HG02588 (cell line): ENCODE measurements at regions not wholly inside any gene's neighbourhood (a gene's known extent, or its start where the extent isn't known, plus 50 kb on each side); places are given as distances from the start of the nearest gene placed in this dataset.
"Not testable (repeated sequence)": the region's sequence is repeated elsewhere in the genome, so short reads cannot be mapped to it uniquely, and the experiment has no call there.

ENCODE experiments used
- ATAC-seq: cut with Tn5 transposase; IDR thresholded peaks from one replicate; pipeline ENCODE4 v1.9.1; 2021; ENCODE audit warnings: mild to moderate bottlenecking, moderate library complexity; ENCODE audit not compliant: unreplicated experiment

DNA sequence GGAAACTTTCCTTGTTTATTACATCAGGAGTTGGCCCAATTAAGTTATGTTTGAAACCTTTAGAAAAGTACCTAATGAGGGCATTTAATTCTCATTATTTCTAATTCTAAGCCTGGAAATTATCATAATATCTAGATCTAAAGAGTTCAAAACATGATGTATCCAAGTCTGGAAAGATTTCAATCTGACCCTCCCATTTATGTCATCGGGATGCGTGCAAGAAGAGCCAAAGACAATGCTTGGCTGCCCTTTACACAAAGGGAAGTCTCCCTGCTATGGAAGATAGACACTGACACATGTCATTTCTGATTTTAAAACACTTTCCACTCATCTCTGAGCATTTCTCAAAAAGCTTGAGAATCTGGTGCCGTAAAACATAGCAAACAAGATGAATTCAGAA is 222.4 kb downstream of the ANTXR2 start:
- no peak for ATAC-seq

DNA sequence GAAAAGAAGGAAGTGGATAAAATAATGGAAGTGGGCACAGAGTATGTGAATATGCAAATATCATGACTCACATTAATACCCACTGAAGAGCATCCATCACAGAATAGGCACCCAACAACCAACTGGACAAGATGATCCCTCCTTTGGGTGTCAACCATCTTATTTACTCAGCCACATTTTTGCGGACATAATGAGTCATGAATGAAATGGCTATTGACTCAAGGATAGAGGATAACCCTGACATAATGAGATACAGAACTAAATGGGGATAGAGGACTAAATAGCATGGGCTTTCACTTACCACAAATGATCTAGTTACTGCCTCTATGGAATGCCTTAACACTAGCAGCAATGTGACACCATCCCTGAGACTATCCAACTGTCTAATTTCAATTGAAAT is 224.7 kb downstream of the ANTXR2 start:
- no peak for ATAC-seq

DNA sequence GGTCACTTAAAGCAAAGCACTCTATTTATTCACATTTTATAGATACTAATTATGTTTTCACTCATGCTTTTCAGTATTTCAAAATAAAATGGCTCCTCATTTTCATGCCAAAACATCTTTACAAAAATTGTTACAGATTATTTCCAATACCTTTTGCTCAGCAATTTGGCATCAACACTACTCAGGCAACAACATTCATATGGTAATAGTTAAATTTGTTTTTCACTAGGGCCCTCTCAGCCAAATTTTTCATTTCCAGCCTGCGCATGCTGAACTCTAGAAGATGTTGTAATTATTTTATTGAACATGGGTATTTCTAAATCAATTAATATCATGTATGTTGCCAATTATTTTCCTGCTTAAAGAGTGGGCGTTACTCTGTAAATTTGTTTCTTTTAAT is 225.6 kb downstream of the ANTXR2 start:
- ATAC-seq: no peak

DNA sequence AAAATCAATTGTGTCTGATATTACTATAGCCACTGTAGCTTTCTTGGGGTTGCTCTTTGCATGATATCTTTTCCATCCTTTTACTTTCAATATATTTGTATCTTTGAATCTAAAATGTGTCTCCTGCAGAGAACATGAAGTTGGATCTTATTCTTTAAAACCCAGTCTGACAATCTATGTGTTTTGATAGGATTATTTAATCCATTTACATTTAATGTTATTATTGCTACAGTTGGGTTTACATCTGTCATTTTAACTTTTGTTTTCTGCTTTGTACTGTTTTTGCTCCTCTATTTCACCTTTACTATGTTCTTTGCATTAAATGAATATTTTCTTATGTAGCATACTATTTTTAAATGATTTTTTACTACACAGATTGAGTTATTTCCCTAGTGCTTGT is 230.9 kb downstream of the ANTXR2 start:
- no peak for ATAC-seq

DNA sequence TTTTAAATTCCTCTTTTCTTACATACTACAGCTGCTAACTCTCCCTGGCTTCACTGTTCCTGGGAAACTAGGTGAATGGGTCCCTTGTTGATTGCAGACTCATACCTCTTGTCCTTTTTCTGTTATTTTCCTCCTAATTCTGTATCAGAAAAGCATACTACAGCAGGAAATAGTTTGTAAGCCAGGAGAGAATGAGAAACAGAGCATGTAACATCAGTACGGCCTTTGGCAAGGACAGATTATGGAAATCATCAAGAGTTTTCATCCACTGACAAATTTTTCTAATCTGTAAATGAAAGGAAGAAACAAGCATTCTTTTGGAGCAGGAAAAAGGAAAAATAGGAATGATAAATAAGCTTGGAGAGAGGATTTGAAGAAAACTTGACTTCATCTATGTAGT is 239.2 kb downstream of the ANTXR2 start:
- no peak for ATAC-seq

DNA sequence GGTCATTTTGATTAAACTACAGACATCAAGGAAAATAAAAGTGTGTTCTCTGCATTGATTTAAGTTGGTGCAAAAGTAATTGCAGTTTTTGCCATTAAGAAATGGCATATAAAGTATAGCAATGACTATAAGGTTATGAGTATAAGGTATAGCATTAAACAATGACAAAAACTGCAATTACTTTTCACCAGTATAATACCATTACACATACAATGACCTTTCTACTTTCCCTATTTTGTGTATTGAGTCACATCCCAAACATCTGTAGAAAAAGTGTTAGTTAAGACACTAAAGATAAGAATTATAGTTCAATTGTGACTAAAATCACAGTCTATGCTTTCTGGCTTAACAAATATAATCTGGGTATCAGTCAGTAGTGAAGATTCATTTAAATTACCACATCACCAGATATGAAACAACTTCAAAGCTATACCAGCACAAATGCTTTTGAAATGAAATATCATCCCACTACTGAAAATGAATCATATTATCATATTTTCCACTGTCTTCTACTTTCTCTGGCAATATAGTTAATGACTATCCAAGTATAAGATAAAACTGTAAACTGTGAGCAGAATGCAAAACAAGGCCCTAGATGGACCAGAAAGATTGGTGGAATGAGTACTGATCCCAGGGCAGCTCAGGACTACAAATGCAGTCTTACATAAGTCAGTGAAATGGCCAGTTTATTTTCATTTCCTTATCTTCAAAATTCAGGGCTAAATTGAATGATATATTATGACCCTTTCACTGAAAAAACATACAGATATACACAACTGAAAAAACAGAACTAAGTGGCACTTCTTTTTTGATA is 241.1 kb downstream of the ANTXR2 start:
- ATAC-seq: no peak

DNA sequence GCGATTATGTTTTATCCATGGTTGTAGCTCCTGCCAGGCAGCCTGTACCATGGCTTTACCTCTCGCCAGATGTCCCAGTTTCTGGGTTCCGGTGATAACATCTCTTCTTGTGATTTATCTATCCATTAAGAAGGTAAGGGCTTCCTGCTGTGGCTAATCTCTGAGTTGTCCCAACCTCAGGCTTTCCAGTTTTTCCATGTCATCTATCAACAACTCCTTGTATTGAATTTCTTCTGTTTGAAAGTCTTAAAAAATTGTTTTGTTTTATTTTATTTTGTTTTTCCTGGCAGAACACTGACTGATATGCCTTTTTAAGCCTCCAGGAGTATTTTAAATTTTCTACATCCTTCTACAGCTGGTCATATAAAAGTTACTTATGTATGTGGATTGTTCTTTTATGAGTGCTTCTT is 241.9 kb downstream of the ANTXR2 start:
- no peak for ATAC-seq

DNA sequence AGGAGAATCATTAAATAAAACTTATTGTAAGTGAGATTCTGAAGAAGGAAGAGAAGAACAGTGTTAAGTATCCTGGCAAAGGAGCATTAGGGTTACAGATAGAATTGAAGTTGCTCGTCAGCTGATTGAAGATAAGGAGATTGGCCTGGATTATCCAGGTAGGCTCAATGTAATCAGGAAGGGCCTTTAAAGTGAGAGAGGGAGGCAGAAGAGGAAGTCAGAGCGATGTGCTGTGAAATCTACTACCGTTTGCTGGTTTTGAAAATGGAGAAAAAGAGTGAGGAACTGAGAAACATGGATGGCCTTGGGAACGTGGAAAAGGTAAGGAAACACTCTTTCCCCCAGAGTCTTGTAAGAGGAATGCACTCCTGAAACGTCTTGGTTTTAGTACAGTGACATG is 245.7 kb downstream of the ANTXR2 start:
- no peak for ATAC-seq

DNA sequence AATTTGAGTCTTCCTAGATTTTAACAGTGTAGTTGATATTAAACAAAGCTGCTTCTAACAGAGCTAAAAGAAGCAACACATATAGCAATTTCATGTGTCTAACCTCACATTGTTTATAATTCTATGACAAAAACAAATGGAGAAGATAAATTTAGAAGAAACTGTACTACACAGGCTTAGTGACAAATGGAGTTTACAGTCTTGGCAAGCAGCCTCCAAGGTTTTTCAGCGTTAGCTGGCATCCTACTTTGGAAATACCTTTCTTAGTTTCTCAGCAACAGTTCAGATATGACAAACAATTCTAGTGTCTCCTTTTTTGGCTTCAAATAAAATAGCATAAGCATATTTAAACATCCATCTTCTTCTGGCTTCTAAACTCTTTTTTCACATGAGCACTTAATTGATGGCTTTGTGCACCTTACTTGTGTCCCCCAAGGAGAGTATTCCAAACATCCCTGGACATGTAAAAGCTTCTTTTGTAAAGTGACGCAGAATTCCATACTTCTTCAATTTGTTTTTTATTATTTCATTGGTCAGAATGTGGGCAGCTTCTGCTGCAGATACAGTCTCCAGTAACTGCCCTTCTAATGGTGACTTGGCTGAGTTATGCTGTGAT is 249.8 kb downstream of the ANTXR2 start:
- no peak for ATAC-seq

DNA sequence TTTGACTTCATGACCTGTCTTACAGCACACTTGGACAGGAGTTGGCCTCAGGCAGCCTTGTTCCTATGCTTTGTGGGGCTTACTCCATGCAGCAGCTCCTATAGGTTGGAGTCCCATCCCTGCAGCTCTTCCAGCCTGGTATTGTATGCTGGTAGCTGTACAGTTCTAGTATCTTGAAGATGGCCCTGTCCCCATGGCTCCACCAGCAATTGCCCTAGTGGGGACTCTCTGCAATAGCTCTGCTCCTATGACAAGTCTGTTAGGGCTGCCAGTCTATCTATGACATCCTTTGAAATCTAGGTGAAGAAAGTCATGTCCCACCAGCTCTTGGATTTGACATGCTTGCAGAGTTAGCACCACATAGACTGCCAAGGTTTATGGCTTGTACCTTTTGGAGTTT is 252.6 kb downstream of the ANTXR2 start:
- ATAC-seq: no peak

DNA sequence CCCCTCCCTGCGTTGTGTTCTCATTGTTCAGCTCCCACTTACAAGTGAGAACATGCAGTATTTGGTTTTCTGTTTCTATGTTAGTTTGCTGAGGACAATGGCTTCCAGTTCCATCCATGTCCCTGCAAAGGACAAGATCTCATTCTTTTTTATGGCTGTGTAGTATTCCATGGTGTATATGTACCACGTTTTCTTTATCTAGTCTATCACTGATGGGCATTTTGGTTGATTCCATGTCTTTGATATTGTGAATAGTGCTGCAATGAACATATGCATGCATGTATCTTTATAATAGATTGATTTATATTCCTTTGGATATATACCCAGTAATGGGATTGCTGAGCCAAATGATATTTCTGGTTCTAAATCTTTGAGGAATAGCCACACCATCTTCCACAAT is 265.1 kb downstream of the ANTXR2 start:
- ATAC-seq: not testable (repeated sequence)

DNA sequence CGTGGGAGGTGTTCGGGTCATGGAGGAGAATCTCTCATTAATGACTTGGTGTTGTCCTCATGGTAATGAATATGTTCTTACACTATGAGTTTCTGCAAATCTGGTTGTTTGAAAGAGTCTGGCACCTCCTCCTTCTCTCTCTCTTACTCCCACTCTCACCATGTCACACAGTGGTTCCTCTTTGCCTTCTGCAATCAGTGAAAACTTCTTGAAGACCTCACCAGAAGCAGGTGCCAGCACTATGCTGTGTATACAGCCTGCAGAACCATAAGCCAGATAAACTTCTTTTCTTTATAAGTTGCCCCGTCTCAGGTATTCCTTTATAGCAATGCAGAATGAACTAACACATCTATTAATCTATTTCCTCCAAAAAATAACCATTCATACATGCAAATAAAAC is 275.0 kb downstream of the ANTXR2 start:
- no peak for ATAC-seq

DNA sequence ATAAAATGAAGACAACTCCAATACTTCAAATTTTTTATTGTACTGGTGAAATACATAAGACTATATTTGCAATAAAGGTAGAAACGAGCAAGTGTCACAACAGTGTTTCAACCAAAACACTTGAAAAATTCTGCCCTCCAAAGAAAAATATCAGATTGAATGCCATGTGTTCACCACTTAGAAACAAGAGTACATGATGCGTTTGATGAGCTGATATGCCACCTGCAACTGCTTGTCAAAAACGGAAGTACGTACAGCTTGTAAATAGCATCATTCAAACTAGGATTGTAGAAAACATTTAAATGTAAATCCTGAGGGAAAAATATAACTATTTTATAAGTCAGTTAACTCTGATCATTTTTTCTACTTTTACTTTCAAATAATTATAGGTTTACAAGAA is 276.1 kb downstream of the ANTXR2 start:
- no peak for ATAC-seq

DNA sequence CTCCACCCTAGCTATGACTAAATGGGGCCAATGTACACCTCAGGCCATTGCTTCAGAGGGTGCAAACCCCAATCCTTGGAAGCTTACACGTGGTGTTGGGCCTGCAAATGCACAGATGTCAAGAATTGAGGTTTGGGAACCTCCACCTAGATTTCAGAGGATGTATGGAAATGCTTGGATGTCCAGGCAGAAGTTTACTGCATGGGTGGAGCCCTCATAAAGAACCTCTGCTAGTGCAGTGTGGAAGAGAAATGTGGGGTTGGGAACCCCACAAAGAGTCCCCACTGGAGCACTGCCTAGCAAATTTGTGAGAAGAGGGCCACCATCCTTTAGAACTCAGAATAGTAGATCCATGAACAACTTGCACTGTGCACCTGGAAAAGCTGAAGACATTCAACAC is 284.1 kb downstream of the ANTXR2 start:
- no peak for ATAC-seq

DNA sequence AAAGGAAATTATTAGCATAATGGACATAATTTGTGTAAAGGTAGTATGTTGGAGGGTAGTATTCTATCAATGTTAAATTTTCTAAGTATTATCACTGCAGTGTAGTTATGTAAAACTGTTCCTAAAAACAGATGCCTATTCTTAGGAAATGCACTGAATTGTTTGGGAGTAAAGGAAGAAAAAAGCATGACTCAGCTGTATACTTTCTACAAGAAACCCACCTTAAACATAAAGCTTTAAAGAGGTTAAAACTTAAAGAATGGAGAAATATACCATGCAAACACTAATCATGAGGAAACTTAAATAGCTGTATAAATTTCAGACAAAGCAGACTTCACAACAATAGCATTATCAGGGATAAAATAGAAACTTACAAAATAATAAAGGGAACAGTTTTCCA is 292.9 kb downstream of the ANTXR2 start:
- ATAC-seq: no peak

DNA sequence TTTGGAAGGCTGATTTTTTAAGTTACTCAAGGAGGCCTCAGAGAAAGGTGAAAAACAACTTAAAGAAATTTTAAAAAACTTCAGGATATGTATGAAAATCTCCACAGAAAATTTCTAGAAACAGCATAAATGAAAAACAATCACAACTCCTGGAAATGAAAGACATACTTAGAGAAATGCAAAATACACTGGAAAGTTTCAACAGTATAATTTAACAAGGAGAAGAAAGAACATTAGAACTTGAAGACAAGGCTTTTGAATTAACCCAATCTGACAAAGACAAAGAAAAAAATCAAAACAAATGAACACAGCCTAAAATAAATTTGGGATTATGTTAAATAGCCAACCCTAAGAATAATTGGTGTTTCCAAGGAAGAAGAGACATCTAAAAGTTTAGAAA is 300.5 kb downstream of the ANTXR2 start:
- no peak for ATAC-seq

DNA sequence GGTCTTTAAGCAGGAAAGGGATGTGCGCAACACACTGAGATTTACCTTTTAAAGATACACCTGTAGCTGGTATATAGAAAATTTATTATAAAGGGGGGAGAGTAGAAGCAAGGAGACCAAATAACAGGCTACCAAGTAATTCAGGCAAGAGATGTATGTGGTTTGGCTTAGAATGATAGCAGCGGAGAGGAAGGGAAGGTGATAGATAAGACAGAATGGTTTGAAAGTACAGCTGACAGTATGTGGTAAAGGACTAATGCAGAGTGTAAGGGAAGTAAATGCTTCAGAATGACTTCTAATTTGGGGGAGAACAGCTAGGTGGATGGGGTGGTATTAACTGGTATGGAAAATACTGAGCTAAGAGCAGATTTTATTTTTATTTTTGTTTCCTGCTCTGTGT is 308.9 kb downstream of the ANTXR2 start:
- ATAC-seq: no peak

DNA sequence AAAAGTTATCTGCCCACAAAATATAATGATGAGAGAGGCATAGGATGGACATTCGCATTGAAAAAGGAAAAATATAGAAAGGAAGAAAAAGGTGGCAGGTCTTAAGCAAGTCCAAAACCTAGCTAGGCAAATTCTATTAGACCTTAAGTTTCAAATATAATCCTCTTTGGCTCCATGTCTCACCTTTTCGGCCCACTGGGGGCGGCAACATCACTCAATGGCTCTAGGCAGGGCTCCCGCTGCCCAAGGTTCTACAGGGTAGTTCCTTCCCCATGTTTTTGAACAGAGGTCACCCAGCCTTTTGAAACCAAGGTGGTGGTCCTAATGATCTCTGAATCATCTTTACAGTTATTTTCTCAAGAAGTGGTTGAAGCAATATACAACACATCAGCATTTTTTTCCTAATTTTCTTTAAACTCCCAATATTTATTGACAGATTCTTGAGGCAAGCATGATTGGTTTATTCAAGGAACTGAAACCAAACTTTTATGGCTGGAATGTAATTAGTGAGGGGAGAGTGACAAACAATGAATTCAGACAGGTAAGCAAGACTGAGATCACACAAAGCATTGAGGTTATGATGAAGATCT is 309.4 kb downstream of the ANTXR2 start:
- ATAC-seq: no peak

DNA sequence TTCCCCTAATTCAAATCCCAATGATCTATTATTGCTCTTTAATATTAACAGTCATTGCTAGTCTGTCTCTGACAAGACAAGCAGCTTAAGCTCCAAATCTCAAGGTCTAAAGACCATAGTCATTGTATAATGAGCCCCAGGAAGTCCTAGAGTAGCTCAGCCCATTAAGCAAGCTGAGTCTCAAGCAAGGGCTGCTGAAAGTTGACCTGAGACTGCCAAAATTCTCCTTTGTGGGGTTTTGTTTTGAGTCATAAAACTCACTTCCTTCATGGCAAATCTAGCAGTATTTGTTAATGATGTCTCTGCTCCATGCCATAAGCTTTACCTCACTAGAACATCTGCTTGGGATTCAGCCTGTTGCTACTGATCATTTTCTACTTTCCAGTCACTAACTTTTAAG is 313.2 kb downstream of the ANTXR2 start:
- ATAC-seq: no peak

DNA sequence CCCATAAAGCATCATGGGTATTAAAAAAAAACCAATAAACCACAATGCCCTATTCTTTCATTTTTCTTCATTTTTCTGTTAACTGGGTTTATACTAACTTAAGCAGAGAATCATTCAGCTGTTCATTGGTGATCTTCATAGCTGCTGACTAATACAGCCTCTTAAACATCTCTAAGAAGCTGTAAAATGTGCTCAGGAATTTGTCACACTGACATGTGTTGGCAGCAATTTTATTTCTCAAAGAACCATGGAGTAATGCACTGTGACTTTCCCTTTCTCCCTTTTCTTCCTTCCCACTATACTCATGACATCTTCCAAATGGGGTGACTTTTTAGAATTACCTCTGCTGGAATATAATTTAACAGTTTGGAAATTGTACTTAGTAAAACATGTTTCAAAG is 315.4 kb downstream of the ANTXR2 start:
- ATAC-seq: no peak

DNA sequence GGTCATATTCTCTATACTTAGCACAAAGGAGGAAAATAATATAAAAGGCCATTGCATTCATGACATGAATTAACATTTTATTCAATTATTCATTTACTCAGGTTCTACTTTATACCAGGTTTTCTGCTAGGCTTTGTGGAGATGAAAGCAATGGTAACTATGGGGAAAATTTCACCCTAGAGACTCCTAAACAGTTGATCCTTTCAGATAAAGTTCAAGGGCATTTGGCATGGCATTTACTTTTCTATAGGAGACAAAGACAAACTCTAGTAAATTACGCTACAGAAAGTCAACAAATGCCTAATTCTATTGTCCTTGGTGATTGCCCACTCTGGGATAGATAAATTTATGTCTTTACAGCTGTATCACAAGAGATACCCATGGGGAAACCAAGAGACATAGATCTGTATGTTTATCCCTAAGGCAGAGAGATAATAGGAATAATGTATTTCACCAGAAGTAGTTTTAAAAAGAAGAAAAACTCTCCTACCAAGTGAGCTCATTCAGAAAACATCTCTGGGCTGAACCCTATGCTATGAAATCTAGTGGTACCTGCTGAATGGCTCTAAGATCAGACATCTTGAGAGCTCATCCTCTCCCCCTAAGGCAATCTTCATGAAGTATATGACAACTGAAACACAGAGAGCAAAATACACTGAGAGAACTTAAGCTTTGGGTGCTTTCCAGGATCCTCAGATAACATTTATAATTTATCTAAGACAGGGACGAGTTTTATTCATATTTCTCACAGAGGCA is 316.7 kb downstream of the ANTXR2 start:
- no peak for ATAC-seq

DNA sequence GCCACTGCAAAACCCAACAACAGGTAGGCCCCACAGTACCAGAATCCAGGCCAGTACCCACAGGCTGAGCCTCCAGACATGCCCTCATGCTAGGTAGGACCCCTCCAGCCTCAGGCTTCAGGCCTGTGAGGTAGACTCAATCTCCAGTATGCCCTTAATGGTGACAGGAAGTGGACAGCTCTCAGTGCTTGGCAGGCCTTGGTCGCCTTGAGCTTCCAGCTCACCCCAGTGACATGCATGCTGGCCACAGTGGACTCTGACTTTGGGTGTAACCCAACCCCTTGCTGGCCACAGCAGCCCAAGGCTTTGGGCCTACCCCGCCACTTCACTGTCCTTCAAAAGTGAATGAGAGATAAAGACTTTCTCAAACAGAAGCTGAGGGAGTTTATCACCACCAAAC is 324.2 kb downstream of the ANTXR2 start:
- ATAC-seq: no peak
